Heart right ventricle (tissue), 16 donors: ENCODE measurements at regions not wholly inside any gene's neighbourhood (a gene's known extent, or its start where the extent isn't known, plus 50 kb on each side); places are given as distances from the start of the nearest gene placed in this dataset.

ENCODE experiments used
- ATAC-seq, 8 donors: fragments of 200-7000 bp; cut with Tn5 transposase; one replicate each; pipeline ENCODE4 v1.9.1; 2020; ENCODE audit warnings: mild to moderate bottlenecking in 8 of 8, moderate library complexity in 8 of 8, moderate number of reproducible peaks in 1 of 8
- DNase-seq, 2 donors: peaks; one replicate each; pipeline ENCODE4 v3.0.0-alpha.2; 2020
- H3K27ac ChIP-seq, 10 donors: fragments of 200-600 bp; sonication (generic) in 2 of 10; one replicate each; pipeline versions ENCODE4 v1.5.0 to v1.8.0; 2020 to 2022; ENCODE audit warnings: mild to moderate bottlenecking in 3 of 10
- H3K27me3 ChIP-seq, 7 donors: fragments of 200-600 bp; one replicate each; pipeline ENCODE4 v1.8.0; 2021 to 2022; ENCODE audit warnings: mild to moderate bottlenecking in 2 of 7
- H3K36me3 ChIP-seq, 9 donors: fragments of 200-600 bp; sonication (generic) in 1 of 9; one replicate each; pipeline versions ENCODE4 v1.5.0 to v1.8.0; 2020 to 2022; ENCODE audit warnings: mild to moderate bottlenecking in 2 of 9
- H3K4me1 ChIP-seq, 9 donors: fragments of 200-600 bp; sonication (generic) in 1 of 9; one replicate each; pipeline versions ENCODE4 v1.5.0 to v1.8.0; 2020 to 2022; ENCODE audit warnings: mild to moderate bottlenecking in 4 of 9
- H3K4me3 ChIP-seq, 10 donors: fragments of 200-600 bp; sonication (generic) in 2 of 10; one replicate each; pipeline versions ENCODE4 v1.5.0 to v1.8.0; 2020 to 2022; ENCODE audit warnings: mild to moderate bottlenecking in 7 of 10, moderate library complexity in 2 of 10
- H3K9me3 ChIP-seq, 11 donors: fragments of 200-600 bp in 10 of 11; sonication (generic) in 2 of 11; one replicate each; pipeline versions ENCODE4 v1.5.0 to v1.8.0; 2013 to 2022; ENCODE audit warnings: mild to moderate bottlenecking in 2 of 11, control low read depth in 1 of 11, moderate library complexity in 1 of 11
- WGBS, 2 donors: extraction: QIAGEN DNeasy Blood & Tissue Kit; methylation state at CpG; one replicate each; pipeline ENCODE4 v1.1.7; 2013; ENCODE audit warnings: inconsistent platforms in 1 of 2; 5-methylcytosine and 5-hydroxymethylcytosine counted together
- intact Hi-C, 10 donors: fragments of 100-400 bp; cut with DNase I; formaldehyde crosslinking; loops; one replicate each; pipeline versions ENCODE4 v1.11.1 to v1.14.2; 2022
- TF ChIP-seq, protein P1 (sequence below), 9 donors: fragments of 200-600 bp; sonication (generic) in 2 of 9; IDR thresholded peaks; one replicate each; pipeline versions ENCODE4 v1.5.0 to v1.8.0; 2021 to 2022; ENCODE audit warnings: antibody characterized with exemption in 9 of 9, mild to moderate bottlenecking in 5 of 9, moderate library complexity in 1 of 9
- donor health status: Arrhythmogenic right ventricular cardiomyopathy.
- donor health status: ischemic (EF 13 %, LVEDD 7.1; RV severe dilation, severe dysfunction).
- donor health status: healthy with polysubstance abuse.
- donor health status: DM: no; HTN: yes; CAD: no.
- donor health status: DM: no; HTN: no; CAD: no.
- donor health status: ischemic (EF 25% LVEDD 6.9; RV normal size, moderate dysfunction).
- donor health status: ischemic (EF 25% LVEDD 5.7; RV mildly dilated, moderate dysfunction).
- donor health status: healthy.
- donor health status: DM: yes; HTN: yes; CAD: no.
- donor health status: Ischemic cardiomyopathy.
- donor health status: ischemic (EF 35%, LVEDD 5.7; RV mildly dilated, moderate dysfunction).
- donor health status: nonischemic (EF 11% LVEDD 7.7; RV severe dilation, severe dysfunction).
- donor health status: DM: yes; HTN: yes; CAD: no.
- donor health status: PGD.
- donor health status: ischemic (EF 29% LVEDD 5.4; RV normal size, mild dysfunction).
- donor health status: nonischemic (EF 23%, LVEDD 6.1; RV moderate dilation, normal function).

DNA sequence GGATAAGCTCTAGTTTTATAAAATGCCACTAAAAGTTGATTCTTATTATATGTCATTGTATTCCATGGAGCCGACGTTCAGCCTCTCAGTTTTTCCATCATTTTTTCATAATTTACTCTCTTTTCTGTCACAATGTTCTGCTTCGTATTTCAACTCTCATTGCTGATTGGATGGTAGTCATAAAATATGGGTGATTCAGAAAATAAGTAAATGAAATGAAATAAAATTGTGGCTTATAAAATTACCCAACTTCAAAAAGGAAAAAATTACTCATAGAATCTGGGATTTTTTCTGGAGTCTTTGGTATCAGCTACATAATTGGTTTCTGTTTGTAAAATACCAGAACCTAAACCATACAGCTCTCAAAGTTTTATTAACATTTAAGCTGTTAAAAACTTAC is 139.7 kb upstream of the ITGA4 start:
- intact Hi-C loops, result no loop called here
- Histone ChIP-seq H3K27ac (no peak overlapping the region), H3K4me3 (no peak overlapping the region), H3K27me3 (no peaks in the 10 kb centered on the region), H3K4me1 (peaks cover 0 to 3% (median 0%) of the 10 kb centered on the region in 9 donors), H3K9me3 (no peaks in the 10 kb centered on the region), H3K36me3 (no peaks in the 10 kb centered on the region)
- ATAC-seq (no peak), DNase-seq (no peak)
- TF ChIP-seq, protein P1, sequence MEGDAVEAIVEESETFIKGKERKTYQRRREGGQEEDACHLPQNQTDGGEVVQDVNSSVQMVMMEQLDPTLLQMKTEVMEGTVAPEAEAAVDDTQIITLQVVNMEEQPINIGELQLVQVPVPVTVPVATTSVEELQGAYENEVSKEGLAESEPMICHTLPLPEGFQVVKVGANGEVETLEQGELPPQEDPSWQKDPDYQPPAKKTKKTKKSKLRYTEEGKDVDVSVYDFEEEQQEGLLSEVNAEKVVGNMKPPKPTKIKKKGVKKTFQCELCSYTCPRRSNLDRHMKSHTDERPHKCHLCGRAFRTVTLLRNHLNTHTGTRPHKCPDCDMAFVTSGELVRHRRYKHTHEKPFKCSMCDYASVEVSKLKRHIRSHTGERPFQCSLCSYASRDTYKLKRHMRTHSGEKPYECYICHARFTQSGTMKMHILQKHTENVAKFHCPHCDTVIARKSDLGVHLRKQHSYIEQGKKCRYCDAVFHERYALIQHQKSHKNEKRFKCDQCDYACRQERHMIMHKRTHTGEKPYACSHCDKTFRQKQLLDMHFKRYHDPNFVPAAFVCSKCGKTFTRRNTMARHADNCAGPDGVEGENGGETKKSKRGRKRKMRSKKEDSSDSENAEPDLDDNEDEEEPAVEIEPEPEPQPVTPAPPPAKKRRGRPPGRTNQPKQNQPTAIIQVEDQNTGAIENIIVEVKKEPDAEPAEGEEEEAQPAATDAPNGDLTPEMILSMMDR (IDR thresholded peaks at IDR 0.05), result no peak
- WGBS, 2 donors, result 86 to 88% methylated on average over 3 of the region's 3 CpGs

DNA sequence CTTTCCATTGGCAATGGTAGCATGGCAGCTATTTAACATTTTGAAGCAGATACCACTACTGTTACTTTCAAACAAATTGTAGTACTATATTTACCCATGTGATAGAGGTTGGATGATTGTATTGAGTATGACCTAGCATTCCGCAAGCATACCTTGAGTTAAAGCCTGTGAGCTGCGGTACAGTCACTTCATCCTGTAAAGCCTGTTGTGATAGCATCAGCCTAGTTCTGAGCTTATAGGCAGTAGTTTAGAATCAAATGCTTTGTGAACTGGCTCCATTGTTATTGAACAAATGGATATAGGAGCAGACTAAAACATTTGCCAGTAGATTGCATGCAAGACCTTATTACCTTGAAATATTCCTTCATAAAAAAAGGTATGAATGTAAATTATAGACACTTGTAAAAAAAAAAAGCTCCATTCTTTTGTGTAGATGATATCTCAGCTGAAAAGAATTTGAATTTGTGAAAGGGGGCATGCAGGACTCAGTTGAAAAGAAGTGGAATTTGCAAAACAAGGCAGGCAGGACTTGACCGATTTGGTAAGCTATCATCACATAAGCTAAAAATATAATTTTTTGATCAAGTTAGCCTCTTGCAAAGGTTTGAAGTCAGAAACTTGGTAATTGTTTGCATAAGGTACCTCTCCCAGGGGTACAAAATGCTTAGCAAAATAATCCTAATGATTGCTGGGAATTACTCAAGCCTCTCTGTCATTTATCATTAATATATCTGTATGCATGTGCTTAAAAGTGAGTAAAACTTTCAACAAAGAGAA is 138.5 kb upstream of the ITGA4 start:
- Histone ChIP-seq H3K27me3 (no peaks in the 10 kb centered on the region), H3K27ac (no peak overlapping the region), H3K4me3 (no peak overlapping the region), H3K9me3 (no peaks in the 10 kb centered on the region), H3K4me1 (no peaks in the 10 kb centered on the region), H3K36me3 (no peaks in the 10 kb centered on the region)
- ATAC-seq (no peak), DNase-seq (no peak)
- intact Hi-C loops, result no loop called here
- TF ChIP-seq, protein P1 (IDR thresholded peaks at IDR 0.05), result no peak
- WGBS, 2 donors, result 94% methylated on average over 3 of the region's 3 CpGs

DNA sequence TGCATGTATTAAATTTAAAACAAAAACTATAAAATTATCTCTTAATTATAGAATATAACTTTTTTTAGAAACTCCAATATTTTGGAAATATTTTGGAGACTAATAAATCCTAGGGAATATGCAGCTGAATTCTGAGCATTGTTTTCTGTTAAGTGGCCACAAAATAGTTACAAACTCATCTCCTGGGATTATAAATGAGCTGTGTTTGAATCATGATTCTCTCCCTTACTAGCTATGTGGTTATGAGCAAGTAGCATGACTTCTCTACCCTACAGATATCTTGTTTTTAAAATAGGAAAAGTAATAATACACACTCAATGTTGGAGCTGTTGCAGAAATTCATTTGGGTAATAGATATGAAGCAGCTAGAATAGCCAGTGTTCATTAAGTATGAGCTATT is 137.9 kb upstream of the ITGA4 start:
- Histone ChIP-seq H3K36me3 (no peaks in the 10 kb centered on the region), H3K9me3 (no peaks in the 10 kb centered on the region), H3K4me3 (no peak overlapping the region), H3K27me3 (no peaks in the 10 kb centered on the region), H3K4me1 (no peaks in the 10 kb centered on the region), H3K27ac (no peak overlapping the region)
- TF ChIP-seq, protein P1 (IDR thresholded peaks at IDR 0.05), result no peak
- DNase-seq, result no peak
- no peak for ATAC-seq
- intact Hi-C loops, result no loop called here

DNA sequence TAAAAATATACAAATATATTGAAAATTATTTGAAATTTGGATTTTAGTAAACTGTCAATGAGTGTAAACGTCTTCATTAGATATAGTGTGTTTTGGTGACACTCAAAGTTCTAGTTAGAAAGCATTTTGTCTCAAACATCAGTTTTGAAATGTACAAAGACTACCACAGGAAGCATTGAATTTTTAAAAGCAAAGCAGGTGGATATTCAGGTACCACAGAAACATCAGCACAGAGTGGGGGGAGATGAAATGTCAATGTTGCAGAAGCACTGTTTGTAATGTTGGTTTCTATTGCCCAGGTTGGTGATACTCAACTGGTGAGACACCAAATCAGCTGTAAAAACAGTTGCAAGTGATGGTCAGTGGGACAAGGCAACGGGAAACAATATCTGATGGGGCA is 136.5 kb upstream of the ITGA4 start:
- 72 to 75% methylated on average over 2 of the region's 2 CpGs for WGBS, 2 donors
- intact Hi-C loops, result no loop called here
- Histone ChIP-seq H3K27me3 (no peaks in the 10 kb centered on the region), H3K4me3 (no peak overlapping the region), H3K27ac (no peak overlapping the region), H3K36me3 (no peaks in the 10 kb centered on the region), H3K9me3 (no peaks in the 10 kb centered on the region), H3K4me1 (no peaks in the 10 kb centered on the region)
- no peak for DNase-seq
- ATAC-seq, result no peak
- TF ChIP-seq, protein P1 (IDR thresholded peaks at IDR 0.05), result no peak
